Cerebellar cortex (tissue), 1 donor: ENCODE measurements at regions not wholly inside any gene's neighbourhood (a gene's known extent, or its start where the extent isn't known, plus 50 kb on each side); places are given as distances from the start of the nearest gene placed in this dataset.
"Not testable (repeated sequence)": the region's sequence is repeated elsewhere in the genome, so short reads cannot be mapped to it uniquely, and the experiment has no call there.

Experiments
- DNase-seq: peaks from one replicate; pipeline ENCODE4 v3.0.0-alpha.2; 2015; ENCODE audit warnings: low spot score

- DNase-seq: no peak
These were observed 488.6 kb upstream of the USP9Y start for GRCh38 chrY:12212394-12212793.

- no peak for DNase-seq
These were observed 485.4 kb upstream of the USP9Y start for GRCh38 chrY:12215564-12216022.

- no peak for DNase-seq
These were observed 470.1 kb upstream of the USP9Y start for GRCh38 chrY:12230921-12231320.

- no peak for DNase-seq
These were observed 464.6 kb upstream of the USP9Y start for GRCh38 chrY:12236399-12236798.

GRCh38 chrY:12240326-12240725 lies 460.7 kb upstream of the USP9Y start:
- DNase-seq: not testable (repeated sequence)

- DNase-seq: no peak
These were observed 456.9 kb upstream of the USP9Y start for GRCh38 chrY:12244146-12244545.

- DNase-seq: no peak
These were observed 447.3 kb upstream of the USP9Y start for GRCh38 chrY:12253756-12254155.

- DNase-seq: no peak
These were observed 429.9 kb upstream of the USP9Y start for GRCh38 chrY:12271162-12271561.

- DNase-seq: no peak
These were observed 415.4 kb upstream of the USP9Y start for GRCh38 chrY:12285608-12286007.

- no peak for DNase-seq
These were observed 412.1 kb upstream of the USP9Y start for GRCh38 chrY:12288919-12289318.

- DNase-seq: no peak
These were observed 411.6 kb upstream of the USP9Y start for GRCh38 chrY:12289415-12289814.

- DNase-seq: no peak
These were observed 408.5 kb upstream of the USP9Y start for GRCh38 chrY:12292542-12292941.

- DNase-seq: no peak
These were observed 404.6 kb upstream of the USP9Y start for GRCh38 chrY:12296460-12296859.

GRCh38 chrY:12299796-12300195 lies 401.2 kb upstream of the USP9Y start:
- DNase-seq: not testable (repeated sequence)

- DNase-seq: no peak
These were observed 397.6 kb upstream of the USP9Y start for GRCh38 chrY:12303464-12303863.

- no peak for DNase-seq
These were observed 395.6 kb upstream of the USP9Y start for GRCh38 chrY:12305456-12305855.

GRCh38 chrY:12309212-12309611 lies 391.8 kb upstream of the USP9Y start:
- DNase-seq: peak; percentile 3

- no peak for DNase-seq
These were observed 390.2 kb upstream of the USP9Y start for GRCh38 chrY:12310832-12311231.

GRCh38 chrY:12327751-12328150 lies 373.3 kb upstream of the USP9Y start:
- no peak for DNase-seq

- DNase-seq: not testable (repeated sequence)
These were observed 369.1 kb upstream of the USP9Y start for GRCh38 chrY:12331917-12332316.

- DNase-seq: no peak
These were observed 357.8 kb upstream of the USP9Y start for GRCh38 chrY:12343211-12343610.

- no peak for DNase-seq
These were observed 352.9 kb upstream of the USP9Y start for GRCh38 chrY:12348181-12348580.

- no peak for DNase-seq
These were observed 343.8 kb upstream of the USP9Y start for GRCh38 chrY:12357204-12357603.

- DNase-seq: no peak
These were observed 343.4 kb upstream of the USP9Y start for GRCh38 chrY:12357655-12358054.

GRCh38 chrY:12358337-12358736 lies 342.7 kb upstream of the USP9Y start:
- DNase-seq: peak; percentile 10
